ENCODE measurements at regions not wholly inside any gene's neighbourhood (a gene's known extent, or its start where the extent isn't known, plus 50 kb on each side); places are given as distances from the start of the nearest gene placed in this dataset.

- TF ChIP-seq CTCF (IDR thresholded peaks at IDR 0.05; ENCODE audit: unreplicated experiment): no peak
- H3K4me3 Mint-ChIP-seq: no peak overlapping the region
These were observed 78.6 kb upstream of the FBXL7 start for GRCh38 chr5:15421381-15421780.

GRCh38 chr5:15420201-15420600 is 79.8 kb upstream of the FBXL7 start:
- Mint-ChIP-seq H3K27ac (no peak overlapping the region), H3K4me1 (peaks cover 2% of the 10 kb centered on the region)

More at GRCh38 chr5:15421381-15421780, 78.6 kb upstream of the FBXL7 start:
- Mint-ChIP-seq H3K4me1 (peaks cover 14% of the 10 kb centered on the region), H3K27ac (no peak overlapping the region), H3K27me3 (ENCODE audit: low read depth) (peaks cover 3% of the 10 kb centered on the region), H3K36me3 (no peaks in the 10 kb centered on the region), H3K9me3 (no peaks in the 10 kb centered on the region)
- DNase-seq (ENCODE audit: low spot score in 2 of 2, unreplicated experiment in 2 of 2): no peak

GRCh38 chr5:15417156-15417555 is 82.8 kb upstream of the FBXL7 start:
- H3K27me3 Mint-ChIP-seq (ENCODE audit: low read depth): peaks cover 3% of the 10 kb centered on the region
- no peaks in the 10 kb centered on the region for H3K4me1 Mint-ChIP-seq
- DNase-seq (ENCODE audit: low spot score in 2 of 2, unreplicated experiment in 2 of 2): no peak
- H3K36me3 Mint-ChIP-seq: no peaks in the 10 kb centered on the region
- H3K27ac Mint-ChIP-seq: no peak overlapping the region
- TF ChIP-seq CTCF (IDR thresholded peaks at IDR 0.05; ENCODE audit: unreplicated experiment): no peak
- peaks cover 19% of the 10 kb centered on the region for H3K9me3 Mint-ChIP-seq
- H3K4me3 Mint-ChIP-seq: no peak overlapping the region

More at GRCh38 chr5:15420201-15420600, 79.8 kb upstream of the FBXL7 start:
- no peak for DNase-seq (ENCODE audit: low spot score in 2 of 2, unreplicated experiment in 2 of 2)
- H3K36me3 Mint-ChIP-seq: no peaks in the 10 kb centered on the region
- no peaks in the 10 kb centered on the region for H3K9me3 Mint-ChIP-seq
- no peak overlapping the region for H3K4me3 Mint-ChIP-seq
- H3K27me3 Mint-ChIP-seq (ENCODE audit: low read depth): peaks cover 3% of the 10 kb centered on the region
- TF ChIP-seq CTCF (IDR thresholded peaks at IDR 0.05; ENCODE audit: unreplicated experiment): no peak

DNA sequence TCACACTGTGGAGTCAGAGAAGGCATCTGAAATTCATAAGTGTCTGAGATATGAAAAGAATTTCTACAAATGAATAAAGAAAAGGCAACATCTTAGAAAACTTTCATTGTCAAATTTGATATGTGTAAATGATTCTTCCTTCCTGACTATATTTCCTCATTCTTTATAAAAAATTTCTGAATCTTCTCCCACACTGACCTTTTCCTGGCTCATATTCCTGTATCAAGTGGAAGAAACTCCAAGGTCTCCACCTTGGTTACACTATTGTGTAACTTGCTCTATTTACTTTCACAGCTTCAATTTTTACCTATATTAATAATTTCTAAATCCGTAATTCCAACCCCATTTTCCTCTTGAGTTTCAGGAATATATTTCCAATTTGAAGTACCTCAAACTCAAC is 93.5 kb upstream of the FBXL7 start:
- H3K9me3 Mint-ChIP-seq: peaks cover 24% of the 10 kb centered on the region
- no peak overlapping the region for H3K27ac Mint-ChIP-seq
- no peak overlapping the region for H3K4me3 Mint-ChIP-seq
- no peaks in the 10 kb centered on the region for H3K4me1 Mint-ChIP-seq
- no peak for DNase-seq (ENCODE audit: low spot score in 2 of 2, unreplicated experiment in 2 of 2)
- no peaks in the 10 kb centered on the region for H3K36me3 Mint-ChIP-seq
- no peak for TF ChIP-seq CTCF (IDR thresholded peaks at IDR 0.05; ENCODE audit: unreplicated experiment)
- H3K27me3 Mint-ChIP-seq (ENCODE audit: low read depth): peaks cover 1% of the 10 kb centered on the region

DNA sequence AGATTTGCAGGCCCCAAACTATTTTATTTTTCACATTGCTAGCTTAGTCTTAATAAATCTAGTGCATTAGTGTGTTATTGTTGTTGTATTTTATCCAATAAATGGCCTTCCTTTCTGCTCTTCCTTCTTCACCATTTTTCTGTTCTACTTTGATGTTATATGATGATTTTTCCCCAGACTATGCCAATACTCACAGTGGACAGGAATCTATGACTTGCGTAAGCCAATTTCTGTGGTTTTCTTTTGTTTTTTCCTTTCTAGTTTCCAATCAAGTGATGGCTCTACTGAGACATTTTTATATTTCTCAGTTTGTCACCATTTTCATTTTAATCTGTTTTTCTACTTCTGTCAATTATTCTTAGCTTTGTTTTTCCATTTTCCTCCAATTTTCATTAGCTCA is 106.8 kb upstream of the FBXL7 start:
- no peak for DNase-seq (ENCODE audit: low spot score in 2 of 2, unreplicated experiment in 2 of 2)
- Mint-ChIP-seq H3K9me3 (peaks cover 7% of the 10 kb centered on the region), H3K4me3 (no peak overlapping the region)

More for the DNA sequence above, 106.8 kb upstream of the FBXL7 start:
- no peaks in the 10 kb centered on the region for H3K36me3 Mint-ChIP-seq
- peaks cover 25% of the 10 kb centered on the region for H3K4me1 Mint-ChIP-seq
- H3K27ac Mint-ChIP-seq: no peak overlapping the region
- no peak for TF ChIP-seq CTCF (IDR thresholded peaks at IDR 0.05; ENCODE audit: unreplicated experiment)
- H3K27me3 Mint-ChIP-seq (ENCODE audit: low read depth): no peaks in the 10 kb centered on the region

All from mesothelial cell of epicardium (in vitro differentiated cells).